ENCODE measurements at regions not wholly inside any gene's neighbourhood (a gene's known extent, or its start where the extent isn't known, plus 50 kb on each side); places are given as distances from the start of the nearest gene placed in this dataset.

DNA sequence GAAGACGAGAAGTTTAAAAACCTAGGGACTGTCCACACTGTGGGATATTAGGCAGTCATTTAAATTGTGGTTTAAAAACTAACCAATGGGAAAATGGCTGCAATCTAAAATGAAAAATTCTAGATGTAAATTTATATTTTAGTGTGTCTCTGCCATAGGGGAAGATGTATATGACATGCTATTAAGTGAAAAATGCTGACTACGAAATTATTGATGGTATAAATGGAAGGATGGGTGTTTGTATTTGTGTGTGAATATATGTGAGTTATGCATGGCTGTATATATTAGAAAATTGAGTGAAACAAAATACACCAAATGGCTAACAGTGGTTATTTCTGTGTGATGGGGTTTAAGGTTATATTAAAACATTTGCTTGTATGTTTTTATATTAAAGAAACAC, 260.7 kb downstream of the AJAP1 start:
- no peak for ATAC-seq
- no peaks in the 10 kb centered on the region for H3K36me3 ChIP-seq
- in situ Hi-C loops (cut with MboI; ENCODE audit: low sequenced_read_pairs in 4 of 4) (no loop called here), intact Hi-C loops (cut with DNase I; ENCODE audit: low total_unique reads) (no loop called here)
- H3K4me1 ChIP-seq = no peaks in the 10 kb centered on the region
- H3K4me3 ChIP-seq = no peak overlapping the region
- no peaks in the 10 kb centered on the region for H3K27me3 ChIP-seq
- no peaks in the 10 kb centered on the region for H3K9me3 ChIP-seq
- TF ChIP-seq, protein P1, sequence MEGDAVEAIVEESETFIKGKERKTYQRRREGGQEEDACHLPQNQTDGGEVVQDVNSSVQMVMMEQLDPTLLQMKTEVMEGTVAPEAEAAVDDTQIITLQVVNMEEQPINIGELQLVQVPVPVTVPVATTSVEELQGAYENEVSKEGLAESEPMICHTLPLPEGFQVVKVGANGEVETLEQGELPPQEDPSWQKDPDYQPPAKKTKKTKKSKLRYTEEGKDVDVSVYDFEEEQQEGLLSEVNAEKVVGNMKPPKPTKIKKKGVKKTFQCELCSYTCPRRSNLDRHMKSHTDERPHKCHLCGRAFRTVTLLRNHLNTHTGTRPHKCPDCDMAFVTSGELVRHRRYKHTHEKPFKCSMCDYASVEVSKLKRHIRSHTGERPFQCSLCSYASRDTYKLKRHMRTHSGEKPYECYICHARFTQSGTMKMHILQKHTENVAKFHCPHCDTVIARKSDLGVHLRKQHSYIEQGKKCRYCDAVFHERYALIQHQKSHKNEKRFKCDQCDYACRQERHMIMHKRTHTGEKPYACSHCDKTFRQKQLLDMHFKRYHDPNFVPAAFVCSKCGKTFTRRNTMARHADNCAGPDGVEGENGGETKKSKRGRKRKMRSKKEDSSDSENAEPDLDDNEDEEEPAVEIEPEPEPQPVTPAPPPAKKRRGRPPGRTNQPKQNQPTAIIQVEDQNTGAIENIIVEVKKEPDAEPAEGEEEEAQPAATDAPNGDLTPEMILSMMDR (IDR thresholded peaks at IDR 0.05 in 4 of 5, conservative IDR thresholded peaks at IDR 0.05 in 1 of 5) = no peak
- TF ChIP-seq POLR2A (IDR thresholded peaks at IDR 0.05) = no peak
- no peak overlapping the region for H3K27ac ChIP-seq
- no peak for DNase-seq

DNA sequence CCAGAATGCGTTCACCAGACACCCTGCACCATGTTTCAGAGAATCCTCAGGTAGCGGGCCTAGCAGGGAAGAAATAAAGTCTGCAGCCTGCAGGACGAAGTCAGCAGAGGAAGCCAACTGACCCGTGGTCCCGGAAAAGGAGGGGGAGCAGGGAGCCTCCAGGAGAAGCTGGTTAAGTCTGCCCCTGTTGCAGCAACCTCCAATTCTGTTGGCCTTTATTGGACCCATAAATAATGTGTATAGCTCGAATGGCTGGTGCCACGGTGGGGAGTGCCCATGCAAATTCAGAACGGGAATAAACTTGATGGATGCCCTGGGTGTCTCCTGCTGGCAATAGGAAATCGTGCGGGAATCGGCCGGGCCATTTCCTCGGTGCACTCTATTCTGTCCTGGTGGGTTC, 254.1 kb downstream of the AJAP1 start:
- Histone ChIP-seq H3K4me3 (no peak overlapping the region), H3K27me3 (no peaks in the 10 kb centered on the region), H3K27ac (no peak overlapping the region), H3K4me1 (no peaks in the 10 kb centered on the region), H3K36me3 (no peaks in the 10 kb centered on the region), H3K9me3 (no peaks in the 10 kb centered on the region)
- in situ Hi-C loops (cut with MboI; ENCODE audit: low sequenced_read_pairs in 4 of 4) = no loop called here
- DNase-seq = no peak
- intact Hi-C loops (cut with DNase I; ENCODE audit: low total_unique reads) = no loop called here
- no peak for ATAC-seq
- no peak for TF ChIP-seq POLR2A (IDR thresholded peaks at IDR 0.05)
- TF ChIP-seq, protein P1 (IDR thresholded peaks at IDR 0.05 in 4 of 5, conservative IDR thresholded peaks at IDR 0.05 in 1 of 5) = no peak

DNA sequence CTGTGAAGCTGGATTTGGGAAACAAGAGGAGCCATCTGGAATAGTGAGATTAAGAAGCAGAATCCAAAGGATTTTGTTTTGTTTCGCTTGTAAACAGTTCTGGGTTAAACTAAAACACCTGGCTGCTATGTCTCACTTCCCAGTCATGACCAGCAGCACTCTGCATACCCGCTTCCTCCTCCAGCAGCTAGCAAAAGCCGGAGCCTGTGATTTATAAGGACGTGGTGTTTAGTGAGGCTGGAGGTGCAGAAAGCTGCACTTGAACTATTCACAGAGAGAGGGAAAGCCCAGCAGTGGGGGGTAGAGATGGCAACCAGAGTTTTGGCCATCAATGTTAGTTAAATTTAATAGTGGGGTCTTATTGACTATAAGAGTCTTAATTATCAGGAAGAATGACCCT, 240.2 kb downstream of the AJAP1 start:
- H3K27ac ChIP-seq = no peak overlapping the region
- no peaks in the 10 kb centered on the region for H3K27me3 ChIP-seq
- H3K9me3 ChIP-seq = no peaks in the 10 kb centered on the region
- H3K4me1 ChIP-seq = no peaks in the 10 kb centered on the region
- in situ Hi-C loops (cut with MboI; ENCODE audit: low sequenced_read_pairs in 4 of 4) (no loop called here), intact Hi-C loops (cut with DNase I; ENCODE audit: low total_unique reads) (no loop called here)
- no peaks in the 10 kb centered on the region for H3K36me3 ChIP-seq
- TF ChIP-seq, protein P1 (IDR thresholded peaks at IDR 0.05 in 4 of 5, conservative IDR thresholded peaks at IDR 0.05 in 1 of 5) = no peak
- no peak for TF ChIP-seq POLR2A (IDR thresholded peaks at IDR 0.05)
- DNase-seq = no peak
- no peak for ATAC-seq
- H3K4me3 ChIP-seq = no peak overlapping the region

DNA sequence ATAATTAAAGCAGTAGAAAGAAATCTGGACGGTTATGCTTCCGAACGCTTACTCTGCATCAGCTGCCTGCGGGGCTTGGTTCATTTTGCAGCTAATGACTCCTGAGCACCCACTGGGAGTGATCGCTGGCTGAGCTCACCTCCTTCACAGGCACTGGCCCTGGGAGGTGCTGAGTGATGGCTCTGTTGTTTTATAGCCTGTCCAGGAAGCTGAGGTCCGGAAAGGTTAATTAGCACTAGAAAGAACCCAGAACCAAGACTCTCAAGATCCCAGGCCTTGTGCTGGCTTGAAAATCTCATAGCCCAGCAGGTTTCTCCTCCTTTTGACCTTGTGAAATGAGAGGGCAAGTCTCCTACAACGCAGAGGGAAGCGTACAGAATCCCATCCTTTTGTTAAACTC, 226.2 kb downstream of the AJAP1 start:
- Histone ChIP-seq H3K9me3 (peaks cover 0 to 3% (median 0%) of the 10 kb centered on the region in 3 donors), H3K36me3 (no peaks in the 10 kb centered on the region), H3K27ac (no peak overlapping the region), H3K4me1 (no peaks in the 10 kb centered on the region), H3K27me3 (no peaks in the 10 kb centered on the region), H3K4me3 (no peak overlapping the region)
- DNase-seq = no peak
- in situ Hi-C loops (cut with MboI; ENCODE audit: low sequenced_read_pairs in 4 of 4) = no loop called here
- no peak for TF ChIP-seq POLR2A (IDR thresholded peaks at IDR 0.05)
- TF ChIP-seq, protein P1 (IDR thresholded peaks at IDR 0.05 in 4 of 5, conservative IDR thresholded peaks at IDR 0.05 in 1 of 5) = no peak
- intact Hi-C loops (cut with DNase I; ENCODE audit: low total_unique reads) = no loop called here
- ATAC-seq = no peak

DNA sequence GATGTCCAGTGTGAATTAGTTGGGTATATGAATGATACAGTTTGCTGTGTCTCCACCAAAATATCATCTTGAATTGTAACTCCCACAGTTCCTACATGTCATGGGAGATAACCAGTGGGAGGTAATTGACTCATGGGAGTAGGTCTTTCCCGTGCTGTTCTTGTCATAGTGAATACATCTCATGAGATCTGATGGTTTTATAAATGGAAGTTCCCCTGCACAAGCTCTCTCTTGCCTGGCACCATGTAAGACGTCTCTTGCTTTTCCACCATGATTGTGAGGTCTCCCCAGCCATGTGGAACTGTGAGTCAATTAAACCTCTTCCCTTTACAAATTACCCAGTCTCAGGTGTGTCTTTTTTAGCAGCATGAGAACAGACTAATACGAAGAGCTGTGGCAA, 223.0 kb downstream of the AJAP1 start:
- H3K27me3 ChIP-seq = no peaks in the 10 kb centered on the region
- no peak for ATAC-seq
- no peak overlapping the region for H3K27ac ChIP-seq
- intact Hi-C loops (cut with DNase I; ENCODE audit: low total_unique reads) (no loop called here), in situ Hi-C loops (cut with MboI; ENCODE audit: low sequenced_read_pairs in 4 of 4) (no loop called here)
- no peak overlapping the region for H3K4me3 ChIP-seq
- H3K36me3 ChIP-seq = no peaks in the 10 kb centered on the region
- no peak for TF ChIP-seq POLR2A (IDR thresholded peaks at IDR 0.05)
- TF ChIP-seq, protein P1 (IDR thresholded peaks at IDR 0.05 in 4 of 5, conservative IDR thresholded peaks at IDR 0.05 in 1 of 5) = no peak
- H3K9me3 ChIP-seq = no peaks in the 10 kb centered on the region
- no peak for DNase-seq
- H3K4me1 ChIP-seq = no peaks in the 10 kb centered on the region

All from gastrocnemius medialis (tissue), 4 donors.